HEK293 (cell line): ENCODE measurements at regions not wholly inside any gene's neighbourhood (a gene's known extent, or its start where the extent isn't known, plus 50 kb on each side); places are given as distances from the start of the nearest gene placed in this dataset.

Experiments used
- KLF10 ChIP-seq: fragments of 450-650 bp; IDR thresholded peaks from 2 replicates; pipeline ENCODE4 v1.5.1; 2018; ENCODE audit warnings: missing biosample characterization, mild to moderate bottlenecking, missing genetic modification characterization
- MEIS1 ChIP-seq: sonication (generic); formaldehyde crosslinking; IDR thresholded peaks from 2 replicates; pipeline ENCODE4 v1.8.1; 2022; ENCODE audit warnings: missing genetic modification reagents, mild to moderate bottlenecking, borderline replicate concordance
- TCF7L2 ChIP-seq: IDR thresholded peaks from 2 replicates; pipeline ENCODE4 v1.6.1; 2011; ENCODE audit warnings: low read depth, mild to moderate bottlenecking, inconsistent platforms, low read length, moderate library complexity, borderline replicate concordance
- ZBTB1 ChIP-seq: fragments of 450-650 bp; formaldehyde crosslinking; IDR thresholded peaks from 2 replicates; pipeline ENCODE4 v1.5.1; 2016; ENCODE audit warnings: missing biosample characterization, missing genetic modification characterization
- ZNF26 ChIP-seq: fragments of 450-650 bp; formaldehyde crosslinking; IDR thresholded peaks from 2 replicates; pipeline ENCODE4 v1.5.1; 2016; ENCODE audit warnings: missing biosample characterization, missing genetic modification characterization
- TF ChIP-seq, protein P1 (sequence below): fragments of 450-650 bp; formaldehyde crosslinking; IDR thresholded peaks from 2 replicates; pipeline ENCODE4 v1.5.1; 2016; ENCODE audit warnings: missing biosample characterization, missing genetic modification characterization
- TF ChIP-seq, protein P2 (sequence below): fragments of 450-650 bp; IDR thresholded peaks from 2 replicates; pipeline ENCODE4 v1.5.1; 2018; ENCODE audit warnings: missing biosample characterization, missing genetic modification characterization

- TF ChIP-seq TCF7L2 = no peak
- TF ChIP-seq, protein P1, sequence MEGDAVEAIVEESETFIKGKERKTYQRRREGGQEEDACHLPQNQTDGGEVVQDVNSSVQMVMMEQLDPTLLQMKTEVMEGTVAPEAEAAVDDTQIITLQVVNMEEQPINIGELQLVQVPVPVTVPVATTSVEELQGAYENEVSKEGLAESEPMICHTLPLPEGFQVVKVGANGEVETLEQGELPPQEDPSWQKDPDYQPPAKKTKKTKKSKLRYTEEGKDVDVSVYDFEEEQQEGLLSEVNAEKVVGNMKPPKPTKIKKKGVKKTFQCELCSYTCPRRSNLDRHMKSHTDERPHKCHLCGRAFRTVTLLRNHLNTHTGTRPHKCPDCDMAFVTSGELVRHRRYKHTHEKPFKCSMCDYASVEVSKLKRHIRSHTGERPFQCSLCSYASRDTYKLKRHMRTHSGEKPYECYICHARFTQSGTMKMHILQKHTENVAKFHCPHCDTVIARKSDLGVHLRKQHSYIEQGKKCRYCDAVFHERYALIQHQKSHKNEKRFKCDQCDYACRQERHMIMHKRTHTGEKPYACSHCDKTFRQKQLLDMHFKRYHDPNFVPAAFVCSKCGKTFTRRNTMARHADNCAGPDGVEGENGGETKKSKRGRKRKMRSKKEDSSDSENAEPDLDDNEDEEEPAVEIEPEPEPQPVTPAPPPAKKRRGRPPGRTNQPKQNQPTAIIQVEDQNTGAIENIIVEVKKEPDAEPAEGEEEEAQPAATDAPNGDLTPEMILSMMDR = no peak
- TF ChIP-seq ZNF26 (tag by site-specific recombination) = no peak
- no peak for TF ChIP-seq KLF10 (tag by site-specific recombination)
- no peak for TF ChIP-seq ZBTB1 (tag by site-specific recombination)
- TF ChIP-seq MEIS1 (CRISPR knock-in tag) = no peak
- TF ChIP-seq, protein P2, sequence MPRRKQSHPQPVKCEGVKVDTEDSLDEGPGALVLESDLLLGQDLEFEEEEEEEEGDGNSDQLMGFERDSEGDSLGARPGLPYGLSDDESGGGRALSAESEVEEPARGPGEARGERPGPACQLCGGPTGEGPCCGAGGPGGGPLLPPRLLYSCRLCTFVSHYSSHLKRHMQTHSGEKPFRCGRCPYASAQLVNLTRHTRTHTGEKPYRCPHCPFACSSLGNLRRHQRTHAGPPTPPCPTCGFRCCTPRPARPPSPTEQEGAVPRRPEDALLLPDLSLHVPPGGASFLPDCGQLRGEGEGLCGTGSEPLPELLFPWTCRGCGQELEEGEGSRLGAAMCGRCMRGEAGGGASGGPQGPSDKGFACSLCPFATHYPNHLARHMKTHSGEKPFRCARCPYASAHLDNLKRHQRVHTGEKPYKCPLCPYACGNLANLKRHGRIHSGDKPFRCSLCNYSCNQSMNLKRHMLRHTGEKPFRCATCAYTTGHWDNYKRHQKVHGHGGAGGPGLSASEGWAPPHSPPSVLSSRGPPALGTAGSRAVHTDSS (tag by site-specific recombination) = no peak
These were observed 326.2 kb upstream of the IRX2 start for GRCh38 chr5:3077684-3078083.
